ENCODE measurements at regions not wholly inside any gene's neighbourhood (a gene's known extent, or its start where the extent isn't known, plus 50 kb on each side); places are given as distances from the start of the nearest gene placed in this dataset.

GRCh38 chr12:111033281-111034082 lies 113.1 kb upstream of the MYL2 start:
- peak; percentile 60 for DNase-seq

DNA sequence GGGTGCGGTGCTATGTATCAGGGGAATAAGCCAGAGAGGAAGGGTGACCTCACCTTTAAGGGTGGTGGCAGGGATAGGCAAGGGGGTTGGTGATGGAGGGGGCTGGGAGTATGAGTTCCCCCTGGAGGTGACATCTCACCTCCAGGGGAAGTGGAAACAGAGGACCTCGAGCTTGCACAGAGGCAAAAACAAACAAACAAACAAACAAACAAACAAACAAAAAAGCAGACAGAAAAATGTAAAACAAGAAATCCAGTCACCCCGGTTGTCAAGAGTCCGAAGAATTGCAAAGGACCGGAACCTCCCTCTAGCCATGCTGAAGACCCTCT lies 112.2 kb upstream of the MYL2 start:
- DNase-seq, result no peak

GRCh38 chr12:111031916-111032590 lies 111.7 kb upstream of the MYL2 start:
- DNase-seq, result no peak

- no peak for DNase-seq
Measured at GRCh38 chr12:111030800-111031199, 110.4 kb upstream of the MYL2 start.

GRCh38 chr12:111029732-111030131 lies 109.4 kb upstream of the MYL2 start:
- no peak for DNase-seq

DNA sequence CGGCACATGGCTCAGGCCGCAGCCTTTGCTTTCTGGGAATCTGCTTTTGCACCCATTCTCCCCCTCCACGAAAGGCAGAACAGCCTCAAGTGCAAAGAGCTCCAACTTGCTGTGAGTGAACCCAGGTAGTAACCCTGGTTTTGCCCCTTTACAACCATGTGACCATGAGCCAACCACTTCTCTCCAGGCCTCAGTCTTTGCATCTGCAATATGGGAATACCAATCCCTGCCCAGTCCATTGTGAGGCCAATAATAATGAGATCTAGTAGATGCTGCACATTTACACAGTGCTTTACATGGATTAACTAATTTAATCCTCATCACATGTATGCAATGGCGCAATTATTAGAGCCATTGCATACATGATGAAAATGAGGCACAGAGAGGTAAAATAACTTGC lies 108.9 kb upstream of the MYL2 start:
- DNase-seq, result no peak

GRCh38 chr12:111028830-111029229 lies 108.5 kb upstream of the MYL2 start:
- no peak for DNase-seq

DNA sequence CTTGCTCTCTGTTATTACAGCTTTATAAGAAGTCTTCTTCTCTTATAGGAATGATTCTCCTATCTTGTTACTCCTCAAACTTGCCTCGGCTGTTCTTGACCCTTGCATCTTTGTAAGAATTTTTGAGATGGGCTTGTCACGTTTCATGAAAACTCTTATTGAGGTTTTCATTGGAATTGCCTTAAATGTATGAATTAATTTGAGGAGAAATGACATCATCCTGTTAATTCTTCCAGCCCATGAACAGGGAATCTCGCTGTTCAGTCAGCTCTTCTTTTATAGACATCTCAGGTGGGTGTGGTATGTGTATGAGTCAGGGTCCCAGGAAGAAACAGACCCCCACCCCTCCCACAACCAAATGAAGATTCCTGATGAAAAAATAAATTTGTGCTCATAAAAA lies 107.1 kb upstream of the MYL2 start:
- DNase-seq, result no peak

DNA sequence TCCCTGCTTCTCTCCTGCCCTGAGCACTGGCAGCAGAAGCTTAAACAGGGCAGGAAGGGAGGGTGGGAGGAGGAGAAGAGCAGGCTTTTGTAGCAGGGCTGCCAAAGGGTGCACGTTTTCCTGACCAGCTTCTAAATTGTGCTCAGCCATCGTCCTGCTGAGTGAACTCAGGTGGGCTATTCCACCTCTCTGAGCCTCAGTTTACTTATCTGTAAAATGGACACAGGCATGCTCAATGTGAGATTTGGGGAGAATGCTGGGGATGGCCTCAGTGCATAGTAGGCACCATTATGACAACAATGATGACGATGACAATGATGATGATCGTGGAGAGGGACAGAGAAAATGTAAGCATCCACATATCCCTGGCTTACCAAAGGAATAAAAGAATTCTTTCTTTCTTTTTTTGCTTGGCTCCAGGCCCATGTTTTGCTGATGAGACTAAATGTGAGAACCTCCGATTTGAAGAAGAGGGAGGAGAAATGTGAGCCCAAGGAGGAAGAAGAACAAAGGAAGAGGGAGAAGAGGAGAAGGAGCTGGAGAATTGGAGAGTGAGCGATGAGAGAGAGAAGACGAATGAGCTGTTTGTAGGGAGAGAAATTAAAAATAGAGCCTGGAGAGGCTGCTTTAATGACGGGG lies 105.5 kb upstream of the MYL2 start:
- DNase-seq, result no peak

DNA sequence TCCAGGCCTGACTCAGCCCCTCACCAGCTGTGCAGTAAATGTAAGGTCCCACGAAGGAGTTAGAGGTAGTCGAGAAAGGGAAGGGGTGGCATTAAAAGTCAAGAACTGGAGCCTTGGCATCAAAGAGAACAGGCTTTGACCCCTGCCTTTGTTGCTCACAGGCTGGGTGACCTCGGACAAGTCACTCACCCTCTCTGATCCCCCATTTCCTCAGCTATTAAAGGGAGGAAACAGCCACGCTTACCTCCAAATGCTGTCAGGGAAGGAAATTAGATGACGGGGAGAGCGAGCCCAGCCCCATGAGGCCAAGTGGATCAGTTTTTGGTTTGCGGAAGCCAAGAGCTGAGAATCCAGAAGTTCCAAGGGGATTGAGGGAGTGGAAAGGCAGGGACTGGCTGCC lies 104.9 kb upstream of the MYL2 start:
- no peak for DNase-seq

DNA sequence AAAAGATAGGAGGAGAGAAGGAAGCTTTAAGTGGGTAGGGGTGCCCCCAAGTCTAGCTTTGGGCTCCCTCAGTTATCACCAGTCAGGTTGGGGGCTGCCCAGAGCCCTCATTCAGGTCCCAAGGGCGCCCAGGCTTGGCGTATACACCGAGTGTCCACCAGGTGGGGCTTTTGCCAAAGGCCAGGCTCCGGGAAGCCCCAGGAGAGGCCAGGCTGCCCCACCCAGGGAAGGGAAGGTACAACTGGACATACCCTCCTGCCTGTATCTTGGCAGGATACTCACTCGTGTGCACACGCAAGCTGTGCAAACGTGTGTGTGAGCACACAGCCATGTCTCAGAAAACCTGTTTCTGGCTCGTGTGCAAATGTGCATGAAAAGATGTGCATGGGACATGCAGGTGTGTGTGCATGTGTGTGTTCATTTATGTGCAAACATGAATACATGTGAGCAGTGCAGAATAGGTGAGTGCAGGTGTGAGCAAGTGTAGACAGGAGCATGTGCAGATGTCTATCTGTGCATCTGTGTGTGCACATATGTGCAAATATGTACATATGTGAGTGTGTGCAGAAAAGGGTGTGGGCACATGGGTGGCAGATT lies 103.9 kb upstream of the MYL2 start:
- peak; percentile 16 for DNase-seq

DNA sequence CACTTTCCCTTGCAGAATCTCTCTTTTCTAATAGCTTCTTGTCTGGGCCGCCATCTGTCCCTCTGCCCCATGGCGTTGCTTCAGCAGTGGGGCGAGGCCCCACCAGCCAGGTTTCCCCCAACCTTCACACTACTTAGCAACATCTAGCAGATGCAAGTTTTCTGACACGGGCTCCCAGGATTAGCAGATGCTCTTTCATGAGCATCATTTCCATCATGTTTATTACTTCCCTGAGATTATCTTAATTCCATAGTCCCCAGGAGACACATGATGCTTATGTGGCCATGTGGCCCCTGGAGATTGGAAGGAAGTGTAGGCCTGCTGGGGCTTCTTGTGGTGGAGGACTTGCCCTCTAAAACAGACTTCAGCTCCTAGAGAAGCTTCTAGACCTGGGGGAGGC lies 102.0 kb upstream of the MYL2 start:
- no peak for DNase-seq

DNA sequence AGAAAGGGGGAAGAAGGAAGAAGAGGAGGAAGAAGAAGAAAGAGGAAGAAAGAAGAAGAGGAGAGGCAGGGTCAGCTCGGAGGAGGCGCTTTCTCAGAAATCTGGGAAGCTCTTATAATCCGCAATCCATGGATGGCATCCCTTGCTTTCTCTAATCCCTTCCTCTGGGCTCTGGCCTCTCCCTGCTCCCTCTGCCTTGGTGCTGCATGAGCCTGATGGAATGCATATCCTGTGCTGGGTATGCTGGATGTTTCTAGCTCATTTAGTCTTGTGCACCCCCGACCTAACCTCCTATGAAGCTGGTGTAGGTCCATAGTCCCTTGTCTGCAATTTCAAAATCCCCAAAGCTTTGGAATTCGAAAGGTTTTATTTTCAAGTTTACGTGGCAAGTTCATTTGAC lies 94.2 kb upstream of the MYL2 start:
- no peak for DNase-seq

GRCh38 chr12:111012918-111013317 lies 92.5 kb upstream of the MYL2 start:
- DNase-seq, result no peak

GRCh38 chr12:111011999-111012600 lies 91.7 kb upstream of the MYL2 start:
- no peak for DNase-seq

GRCh38 chr12:111010916-111011657 lies 90.7 kb upstream of the MYL2 start:
- DNase-seq, result no peak

DNA sequence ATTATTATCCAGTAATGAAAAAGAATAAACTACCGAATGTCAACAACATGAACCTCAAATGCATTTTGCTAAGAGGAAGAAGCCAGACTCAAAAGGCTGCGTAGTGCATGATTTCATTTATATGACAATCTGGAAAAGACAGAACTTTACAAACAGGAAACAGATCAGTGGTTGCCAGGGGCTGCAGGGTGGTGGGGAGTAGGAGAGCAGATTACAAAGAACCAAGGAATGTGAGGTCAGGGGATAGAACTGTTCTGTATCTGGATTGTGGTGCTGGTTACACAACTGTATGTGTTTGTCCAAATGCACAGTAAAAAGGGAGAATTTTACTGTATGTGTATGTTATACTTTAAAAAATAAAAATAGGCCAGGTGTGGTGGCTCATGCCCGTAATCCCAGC lies 89.7 kb upstream of the MYL2 start:
- DNase-seq, result no peak

DNA sequence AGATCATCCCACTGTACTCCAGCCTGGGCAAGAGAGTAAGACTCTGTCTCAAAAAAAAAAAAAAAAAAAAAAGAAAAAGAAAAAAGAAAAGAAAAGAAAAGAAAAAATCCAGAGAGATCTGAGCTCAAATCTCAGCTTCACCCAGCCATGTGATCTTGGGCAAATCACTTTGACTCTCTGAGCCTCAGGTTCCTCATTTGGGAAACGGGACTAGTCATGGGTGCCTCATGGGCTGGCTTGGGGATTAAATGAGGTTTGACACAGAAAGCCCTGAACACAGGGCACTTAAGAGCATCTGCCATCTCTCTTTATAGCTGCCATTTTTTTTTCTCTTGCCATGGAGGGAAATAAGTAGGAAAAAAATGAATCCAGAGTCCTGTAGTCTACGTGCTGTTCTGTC lies 86.2 kb upstream of the MYL2 start:
- no peak for DNase-seq

- DNase-seq, result no peak
Measured at GRCh38 chr12:110998971-110999370, 78.6 kb upstream of the MYL2 start.

DNA sequence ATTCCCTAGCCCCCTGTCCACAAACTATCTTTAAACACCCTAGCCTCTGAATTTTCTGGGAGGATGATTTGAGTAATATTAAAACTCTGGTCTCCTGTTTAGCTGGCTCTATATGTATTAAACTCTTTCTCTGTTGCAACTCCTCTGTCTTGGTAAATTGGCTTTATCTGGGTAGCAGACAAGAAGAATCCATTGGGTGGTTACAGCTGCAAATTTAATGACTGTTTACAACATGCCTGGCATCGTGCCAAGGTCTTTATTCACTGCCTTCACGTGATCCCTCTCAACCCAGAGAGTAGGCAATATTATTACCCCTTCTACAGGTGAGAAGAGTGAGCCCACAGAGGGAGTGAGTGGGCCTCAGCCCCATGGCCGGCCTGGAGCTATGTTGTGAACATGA lies 77.8 kb upstream of the MYL2 start:
- peak; percentile 37 for DNase-seq

DNA sequence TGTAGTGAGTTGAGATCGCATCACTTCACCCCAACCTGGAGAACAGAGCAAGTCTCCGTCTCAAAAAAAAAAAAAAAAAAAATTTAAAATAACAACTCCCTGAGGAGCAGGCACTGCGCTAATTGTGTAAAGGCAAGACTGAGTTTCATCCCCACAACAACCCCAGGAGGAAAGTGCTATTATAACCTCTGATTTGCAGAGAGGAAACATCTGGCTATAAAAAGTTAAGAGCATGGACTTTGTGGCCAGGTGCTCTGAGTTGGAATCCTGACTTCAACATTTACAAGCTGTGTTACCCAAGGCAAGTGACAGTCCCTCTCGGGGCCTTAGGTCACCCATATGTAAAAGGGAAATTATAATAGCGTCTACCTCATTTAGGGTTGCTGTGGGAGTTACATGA lies 76.0 kb upstream of the MYL2 start:
- no peak for DNase-seq

GRCh38 chr12:110995615-110996014 lies 75.2 kb upstream of the MYL2 start:
- no peak for DNase-seq

DNA sequence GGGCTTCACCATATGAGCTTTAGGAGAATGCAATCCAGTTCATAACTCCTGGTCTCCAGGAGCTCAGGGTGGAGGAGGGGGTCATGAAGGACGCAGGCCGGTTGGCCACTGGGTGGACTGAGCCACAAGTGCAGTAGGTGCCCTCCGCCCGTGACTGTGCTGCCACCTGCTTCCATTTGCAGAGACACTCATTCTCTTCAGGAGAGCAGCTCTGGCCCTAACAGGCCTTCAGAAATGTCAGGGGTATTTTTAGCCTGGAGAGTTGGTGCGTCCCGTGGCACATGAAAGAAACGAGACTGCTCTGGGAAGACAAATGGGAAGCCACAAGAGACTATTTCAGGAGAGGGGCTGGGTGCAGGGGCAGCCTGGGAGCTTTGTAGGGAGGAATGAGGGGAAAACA lies 74.6 kb upstream of the MYL2 start:
- DNase-seq, result no peak

All from NCI-H1694 treated with DMSO at 0.1 percent for 48 hours (cell line).